Endothelial cell (in vitro differentiated cells): ENCODE measurements at regions not wholly inside any gene's neighbourhood (a gene's known extent, or its start where the extent isn't known, plus 50 kb on each side); places are given as distances from the start of the nearest gene placed in this dataset.

Experiments
- DNase-seq: peaks from one replicate; pipeline ENCODE4 v3.0.0; 2021; ENCODE audit warnings: low spot score
- H3K27ac Mint-ChIP-seq: one replicate; pipeline ENCODE4 v1.8.0; 2021; ENCODE audit warnings: mixed read lengths, inconsistent platforms; ENCODE audit not compliant: unreplicated experiment
- H3K27me3 Mint-ChIP-seq: one replicate; pipeline ENCODE4 v1.8.0; 2021; ENCODE audit warnings: mild to moderate bottlenecking, moderate library complexity, mixed read lengths, inconsistent platforms; ENCODE audit not compliant: unreplicated experiment
- H3K36me3 Mint-ChIP-seq: one replicate; pipeline ENCODE4 v1.8.0; 2021; ENCODE audit warnings: mild to moderate bottlenecking, low read depth, mixed read lengths, inconsistent platforms; ENCODE audit not compliant: unreplicated experiment
- H3K4me1 Mint-ChIP-seq: one replicate; pipeline ENCODE4 v1.8.0; 2021; ENCODE audit warnings: mild to moderate bottlenecking, mixed read lengths, inconsistent platforms; ENCODE audit not compliant: unreplicated experiment
- H3K4me3 Mint-ChIP-seq: one replicate; pipeline ENCODE4 v1.8.0; 2021; ENCODE audit warnings: mild to moderate bottlenecking, mixed read lengths, inconsistent platforms; ENCODE audit not compliant: unreplicated experiment
- H3K9me3 Mint-ChIP-seq: one replicate; pipeline ENCODE4 v1.8.0; 2021; ENCODE audit warnings: mixed read lengths, inconsistent platforms; ENCODE audit not compliant: unreplicated experiment
- CTCF ChIP-seq: fragments of 200-600 bp; sonication (generic); IDR thresholded peaks from one replicate; pipeline ENCODE4 v1.5.0; 2021; ENCODE audit warnings: antibody characterized with exemption; ENCODE audit not compliant: unreplicated experiment

- H3K36me3 Mint-ChIP-seq = no peaks in the 10 kb centered on the region
- no peaks in the 10 kb centered on the region for H3K27me3 Mint-ChIP-seq
- H3K4me1 Mint-ChIP-seq = peaks cover 12% of the 10 kb centered on the region
- no peak for TF ChIP-seq CTCF
- no peak overlapping the region for H3K4me3 Mint-ChIP-seq
- H3K9me3 Mint-ChIP-seq = no peaks in the 10 kb centered on the region
- DNase-seq = no peak
- H3K27ac Mint-ChIP-seq = no peak overlapping the region
Observed at GRCh38 chrX:122850326-122850725, 333.8 kb upstream of the GRIA3 start.

- peaks cover 7% of the 10 kb centered on the region for H3K4me1 Mint-ChIP-seq
- H3K27me3 Mint-ChIP-seq = no peaks in the 10 kb centered on the region
- TF ChIP-seq CTCF = no peak
- H3K36me3 Mint-ChIP-seq = no peaks in the 10 kb centered on the region
- no peaks in the 10 kb centered on the region for H3K9me3 Mint-ChIP-seq
- no peak overlapping the region for H3K4me3 Mint-ChIP-seq
- H3K27ac Mint-ChIP-seq = no peak overlapping the region
- no peak for DNase-seq
Observed at GRCh38 chrX:122856205-122856604, 327.9 kb upstream of the GRIA3 start.

GRCh38 chrX:122857734-122858133 lies 326.3 kb upstream of the GRIA3 start:
- Mint-ChIP-seq H3K4me1 (no peaks in the 10 kb centered on the region), H3K27me3 (no peaks in the 10 kb centered on the region), H3K9me3 (no peaks in the 10 kb centered on the region), H3K4me3 (no peak overlapping the region), H3K27ac (no peak overlapping the region), H3K36me3 (no peaks in the 10 kb centered on the region)
- no peak for DNase-seq
- no peak for TF ChIP-seq CTCF

GRCh38 chrX:122863067-122863466 lies 321.0 kb upstream of the GRIA3 start:
- no peaks in the 10 kb centered on the region for H3K9me3 Mint-ChIP-seq
- no peak for DNase-seq
- H3K4me1 Mint-ChIP-seq = no peaks in the 10 kb centered on the region
- no peaks in the 10 kb centered on the region for H3K36me3 Mint-ChIP-seq
- no peak overlapping the region for H3K27ac Mint-ChIP-seq
- H3K4me3 Mint-ChIP-seq = no peak overlapping the region
- TF ChIP-seq CTCF = no peak
- H3K27me3 Mint-ChIP-seq = no peaks in the 10 kb centered on the region

- Mint-ChIP-seq H3K4me1 (peaks cover 3% of the 10 kb centered on the region), H3K9me3 (no peaks in the 10 kb centered on the region), H3K27ac (no peak overlapping the region), H3K27me3 (no peaks in the 10 kb centered on the region), H3K36me3 (no peaks in the 10 kb centered on the region), H3K4me3 (no peak overlapping the region)
- TF ChIP-seq CTCF = no peak
- no peak for DNase-seq
Observed at GRCh38 chrX:122866532-122866931, 317.5 kb upstream of the GRIA3 start.
